Transverse colon (tissue), 4 donors: ENCODE measurements at regions not wholly inside any gene's neighbourhood (a gene's known extent, or its start where the extent isn't known, plus 50 kb on each side); places are given as distances from the start of the nearest gene placed in this dataset.

Experiments
- DNase-seq: peaks from one replicate; pipeline ENCODE4 v3.0.0-alpha.2; 2019
- H3K27ac ChIP-seq, 4 donors: fragments of 200-600 bp; sonication (generic); 2 replicates each; pipeline ENCODE4 v1.5.1; 2016 to 2018; ENCODE audit warnings: inconsistent platforms in 4 of 4
- H3K27me3 ChIP-seq: fragments of 200-600 bp; sonication (generic); 2 replicates; pipeline ENCODE4 v1.5.1; 2017; ENCODE audit warnings: inconsistent platforms
- H3K36me3 ChIP-seq, 4 donors: fragments of 200-600 bp; sonication (generic); 2 replicates each; pipeline ENCODE4 v1.5.1; 2017 to 2019; ENCODE audit warnings: inconsistent platforms in 4 of 4
- H3K4me1 ChIP-seq, 4 donors: fragments of 200-600 bp; sonication (generic); 2 replicates each; pipeline ENCODE4 v1.5.1; 2017 to 2020; ENCODE audit warnings: inconsistent platforms in 4 of 4
- H3K4me3 ChIP-seq, 4 donors: fragments of 200-600 bp; sonication (generic); 1 replicate in 1 of 4; 2 replicates in 3 of 4; pipeline versions ENCODE4 v1.5.1 to v1.6.1; 2017 to 2019; ENCODE audit warnings: inconsistent platforms in 4 of 4
- H3K9me3 ChIP-seq, 2 donors: fragments of 200-600 bp; sonication (generic); 2 replicates each; pipeline ENCODE4 v1.5.1; 2017 to 2019; ENCODE audit warnings: inconsistent platforms in 2 of 2
- EP300 ChIP-seq: sonication (generic); formaldehyde crosslinking; IDR thresholded peaks from one replicate; pipeline ENCODE4 v1.6.1; 2017; ENCODE audit warnings: antibody characterized with exemption, low read depth
- POLR2A ChIP-seq: fragments of 450-650 bp; IDR thresholded peaks from one replicate; pipeline ENCODE4 v1.6.1; 2016; ENCODE audit warnings: antibody characterized with exemption, mild to moderate bottlenecking, moderate library complexity
- POLR2AphosphoS5 ChIP-seq, 3 donors: sonication (generic); formaldehyde crosslinking; IDR thresholded peaks; one replicate each; pipeline ENCODE4 v1.6.1; 2016; ENCODE audit warnings: antibody characterized with exemption in 3 of 3
- WGBS, 2 donors: methylation state at CpG; one replicate each; pipeline ENCODE4 v1.1.5; 2018; ENCODE audit warnings: low coverage in 1 of 2; 5-methylcytosine and 5-hydroxymethylcytosine counted together
- in situ Hi-C, 4 donors: fragments of 200-750 bp; cut with MboI; loops; one replicate each; pipeline versions ENCODE4 v1.15.0 to v1.15.1; 2017; ENCODE audit warnings: low sequenced_read_pairs in 3 of 4, low pct_ligation_motif_present in 1 of 4, low pct_unique_long_range_greater_than_20kb in 1 of 4
- intact Hi-C: fragments of 100-400 bp; cut with DNase I; formaldehyde crosslinking; loops from one replicate; pipeline ENCODE4 v1.15.1; 2023; ENCODE audit warnings: low total_unique reads
- TF ChIP-seq, protein P1 (sequence below), 5 experiments: fragments of 200-600 bp in 3 of 5; fragments of 450-650 bp in 2 of 5; sonication (generic) in 3 of 5; IDR thresholded peaks; 1 replicate in 2 of 5; 2 replicates in 3 of 5; pipeline ENCODE4 v1.5.1; 2016 to 2017; ENCODE audit warnings: antibody characterized with exemption in 5 of 5, inconsistent platforms in 3 of 5, mild to moderate bottlenecking in 2 of 5, moderate library complexity in 1 of 5

DNA sequence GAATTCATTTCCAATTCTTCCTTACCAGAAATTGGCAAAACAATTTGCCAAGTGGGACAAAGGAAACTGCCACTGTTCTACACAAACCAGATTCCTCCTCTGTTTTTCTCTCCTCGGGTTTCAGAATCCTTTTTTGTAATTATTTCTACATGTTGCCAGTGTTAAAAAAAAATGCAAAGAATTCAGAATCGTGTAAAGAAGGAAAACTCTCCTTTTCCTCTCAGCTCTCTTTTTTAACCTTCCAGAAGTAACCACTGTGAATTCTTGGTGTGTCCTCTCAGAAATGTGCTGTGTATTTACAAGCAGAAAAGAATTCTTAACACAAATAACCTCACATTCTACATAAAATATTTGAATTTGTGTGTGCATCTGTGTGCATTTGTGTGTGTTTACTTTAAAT is 224.6 kb downstream of the DRD1 start:
- Histone ChIP-seq H3K36me3 (no peaks in the 10 kb centered on the region), H3K9me3 (no peaks in the 10 kb centered on the region), H3K27ac (no peak overlapping the region), H3K4me1 (no peaks in the 10 kb centered on the region), H3K4me3 (no peak overlapping the region), H3K27me3 (no peaks in the 10 kb centered on the region)
- TF ChIP-seq EP300 (no peak), POLR2A (no peak), POLR2AphosphoS5 (IDR thresholded peaks at IDR 0.05) (no peak)
- TF ChIP-seq, protein P1, sequence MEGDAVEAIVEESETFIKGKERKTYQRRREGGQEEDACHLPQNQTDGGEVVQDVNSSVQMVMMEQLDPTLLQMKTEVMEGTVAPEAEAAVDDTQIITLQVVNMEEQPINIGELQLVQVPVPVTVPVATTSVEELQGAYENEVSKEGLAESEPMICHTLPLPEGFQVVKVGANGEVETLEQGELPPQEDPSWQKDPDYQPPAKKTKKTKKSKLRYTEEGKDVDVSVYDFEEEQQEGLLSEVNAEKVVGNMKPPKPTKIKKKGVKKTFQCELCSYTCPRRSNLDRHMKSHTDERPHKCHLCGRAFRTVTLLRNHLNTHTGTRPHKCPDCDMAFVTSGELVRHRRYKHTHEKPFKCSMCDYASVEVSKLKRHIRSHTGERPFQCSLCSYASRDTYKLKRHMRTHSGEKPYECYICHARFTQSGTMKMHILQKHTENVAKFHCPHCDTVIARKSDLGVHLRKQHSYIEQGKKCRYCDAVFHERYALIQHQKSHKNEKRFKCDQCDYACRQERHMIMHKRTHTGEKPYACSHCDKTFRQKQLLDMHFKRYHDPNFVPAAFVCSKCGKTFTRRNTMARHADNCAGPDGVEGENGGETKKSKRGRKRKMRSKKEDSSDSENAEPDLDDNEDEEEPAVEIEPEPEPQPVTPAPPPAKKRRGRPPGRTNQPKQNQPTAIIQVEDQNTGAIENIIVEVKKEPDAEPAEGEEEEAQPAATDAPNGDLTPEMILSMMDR (IDR thresholded peaks at IDR 0.05), result no peak
- intact Hi-C loops, result no loop called here
- DNase-seq, result no peak
- WGBS, 2 donors, result 31 to 32% methylated on average over 2 of the region's 2 CpGs
- in situ Hi-C loops, result no loop called here

DNA sequence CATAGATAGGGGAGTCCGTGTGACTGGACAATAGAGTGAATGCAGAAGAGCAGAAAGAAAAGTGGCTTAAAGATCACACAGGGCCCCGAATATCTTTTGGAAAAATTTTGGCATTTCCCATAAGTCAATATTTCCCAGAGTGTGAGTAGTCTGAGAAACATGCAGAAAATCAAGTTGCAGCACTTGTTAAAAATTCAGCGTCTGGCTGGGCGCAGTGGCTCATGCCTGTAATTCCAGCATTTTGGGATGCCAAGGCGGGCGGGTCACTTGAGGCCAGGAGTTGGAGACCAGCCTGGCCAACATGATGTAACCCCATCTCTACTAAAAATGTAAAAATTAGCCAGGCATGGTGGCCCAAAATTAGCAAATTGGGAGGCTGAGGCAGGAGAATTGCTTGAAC is 227.0 kb downstream of the DRD1 start:
- DNase-seq, result no peak
- in situ Hi-C loops, result no loop called here
- no peak for TF ChIP-seq POLR2AphosphoS5 (IDR thresholded peaks at IDR 0.05)
- no peak for TF ChIP-seq EP300
- no peak for TF ChIP-seq POLR2A
- TF ChIP-seq, protein P1 (IDR thresholded peaks at IDR 0.05), result no peak
- Histone ChIP-seq H3K9me3 (no peaks in the 10 kb centered on the region), H3K27me3 (no peaks in the 10 kb centered on the region), H3K4me1 (no peaks in the 10 kb centered on the region), H3K36me3 (no peaks in the 10 kb centered on the region), H3K4me3 (no peak overlapping the region), H3K27ac (no peak overlapping the region)
- 79 to 86% methylated on average over 2 to 6 of the region's 6 CpGs for WGBS, 2 donors
- intact Hi-C loops, result no loop called here

DNA sequence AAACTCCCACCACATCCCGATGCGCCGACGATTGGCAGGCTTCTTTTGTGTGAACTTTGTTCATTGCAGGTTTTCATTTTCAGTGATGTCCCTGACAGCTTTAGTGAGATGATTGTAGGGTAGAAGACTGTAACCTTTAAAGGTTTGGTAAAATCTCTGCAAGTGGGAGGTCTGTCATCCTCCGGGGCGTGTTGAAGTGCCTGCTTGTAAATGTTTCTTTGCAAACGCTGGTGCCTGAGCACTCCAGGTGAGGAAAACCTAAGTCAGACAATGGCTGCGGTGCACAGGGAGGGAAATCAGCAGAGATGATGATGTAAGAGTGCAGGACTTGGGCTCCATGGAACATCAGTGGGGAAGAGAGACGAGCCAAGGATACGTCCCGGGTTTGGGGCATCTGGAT is 228.1 kb downstream of the DRD1 start:
- Histone ChIP-seq H3K4me1 (no peaks in the 10 kb centered on the region), H3K36me3 (no peaks in the 10 kb centered on the region), H3K27me3 (no peaks in the 10 kb centered on the region), H3K27ac (no peak overlapping the region), H3K9me3 (no peaks in the 10 kb centered on the region), H3K4me3 (no peak overlapping the region)
- intact Hi-C loops (no loop called here), in situ Hi-C loops (no loop called here)
- TF ChIP-seq POLR2A, result no peak
- no peak for TF ChIP-seq POLR2AphosphoS5 (IDR thresholded peaks at IDR 0.05)
- TF ChIP-seq EP300, result no peak
- TF ChIP-seq, protein P1 (IDR thresholded peaks at IDR 0.05), result no peak
- DNase-seq, result no peak
- 48 to 65% methylated on average over 5 to 11 of the region's 11 CpGs for WGBS, 2 donors

DNA sequence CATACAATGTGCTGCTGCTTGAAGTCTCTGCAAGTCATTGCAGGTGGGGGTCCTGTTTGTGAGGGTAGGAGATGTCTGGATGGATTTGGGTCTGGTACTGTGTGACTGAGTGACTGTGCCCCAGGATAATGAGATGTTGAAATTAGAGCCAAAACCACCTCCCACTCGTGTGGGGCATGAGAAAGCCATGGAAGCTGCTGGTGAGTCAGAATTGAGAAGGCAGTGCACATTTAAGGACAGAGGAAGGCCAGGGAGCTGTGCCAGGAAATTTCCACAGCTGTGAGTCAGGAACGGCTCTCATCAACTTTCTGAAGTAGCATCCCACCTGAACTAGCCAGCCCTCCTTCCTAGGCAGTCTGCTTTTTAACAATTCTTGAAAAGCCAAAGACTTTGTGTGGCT is 229.8 kb downstream of the DRD1 start:
- Histone ChIP-seq H3K36me3 (no peaks in the 10 kb centered on the region), H3K9me3 (no peaks in the 10 kb centered on the region), H3K27me3 (no peaks in the 10 kb centered on the region), H3K4me3 (no peak overlapping the region), H3K4me1 (no peaks in the 10 kb centered on the region), H3K27ac (no peak overlapping the region)
- TF ChIP-seq POLR2AphosphoS5 (IDR thresholded peaks at IDR 0.05) (no peak), EP300 (no peak), POLR2A (no peak)
- TF ChIP-seq, protein P1 (IDR thresholded peaks at IDR 0.05), result no peak
- WGBS, 2 donors, result 8 to 44% methylated on average over 2 of the region's 2 CpGs
- no peak for DNase-seq
- in situ Hi-C loops, result no loop called here
- intact Hi-C loops, result no loop called here
